RWPE2 (cell line): ENCODE measurements at regions not wholly inside any gene's neighbourhood (a gene's known extent, or its start where the extent isn't known, plus 50 kb on each side); places are given as distances from the start of the nearest gene placed in this dataset.
A peak's percentile ranks its signal among the peaks of the same experiment; 100 is the strongest.

Experiments
- ATAC-seq: fragments of 200-7000 bp; cut with Tn5 transposase; 3 replicates; pipeline ENCODE4 v1.9.1; 2021; ENCODE audit warnings: low read depth
- DNase-seq: peaks from one replicate; pipeline ENCODE4 v3.0.0-alpha.2; 2020; ENCODE audit warnings: low spot score
- H3K27ac ChIP-seq: fragments of 450-650 bp; 2 replicates; pipeline ENCODE4 v1.5.1; 2017; ENCODE audit warnings: mild to moderate bottlenecking; ENCODE audit not compliant: poor library complexity, severe bottlenecking
- H3K27me3 ChIP-seq: fragments of 250-450 bp; sonication (Bioruptor Pico); 2 replicates; pipeline ENCODE4 v1.5.1; 2021; ENCODE audit warnings: mild to moderate bottlenecking, moderate library complexity; ENCODE audit not compliant: insufficient read depth, poor library complexity, severe bottlenecking
- H3K36me3 ChIP-seq: fragments of 250-450 bp; sonication (Bioruptor Pico); 2 replicates; pipeline ENCODE4 v1.5.1; 2020; ENCODE audit warnings: low read depth, mild to moderate bottlenecking, moderate library complexity
- H3K4me1 ChIP-seq: fragments of 250-450 bp; sonication (Bioruptor Pico); 2 replicates; pipeline ENCODE4 v1.5.1; 2021; ENCODE audit warnings: mild to moderate bottlenecking, moderate library complexity; ENCODE audit not compliant: insufficient read depth, poor library complexity, severe bottlenecking
- H3K4me3 ChIP-seq: fragments of 250-450 bp; sonication (Bioruptor Pico); 2 replicates; pipeline ENCODE4 v1.5.1; 2021; ENCODE audit warnings: mild to moderate bottlenecking, moderate library complexity; ENCODE audit not compliant: severe bottlenecking
- H3K9me3 ChIP-seq: fragments of 250-450 bp; sonication (Bioruptor Pico); 2 replicates; pipeline ENCODE4 v1.5.1; 2021; ENCODE audit warnings: mild to moderate bottlenecking, moderate library complexity; ENCODE audit not compliant: severe bottlenecking
- CTCF ChIP-seq: fragments of 450-650 bp; IDR thresholded peaks from one replicate; pipeline ENCODE4 v1.5.1; 2017; ENCODE audit warnings: mild to moderate bottlenecking, moderate library complexity; ENCODE audit not compliant: poor library complexity, severe bottlenecking

- ATAC-seq = no peak
Measured at GRCh38 chr4:175944126-175944910, 121.3 kb upstream of the WDR17 start.

GRCh38 chr4:175946472-175947116 lies 119.0 kb upstream of the WDR17 start:
- no peaks in the 10 kb centered on the region for H3K36me3 ChIP-seq
- TF ChIP-seq CTCF = no peak
- no peak for ATAC-seq
- H3K9me3 ChIP-seq = no peaks in the 10 kb centered on the region
- no peaks in the 10 kb centered on the region for H3K4me1 ChIP-seq
- H3K27ac ChIP-seq = no peak overlapping the region
- H3K4me3 ChIP-seq = no peak overlapping the region
- no peak for DNase-seq
- no peaks in the 10 kb centered on the region for H3K27me3 ChIP-seq

More at GRCh38 chr4:175944126-175944910, 121.3 kb upstream of the WDR17 start:
- H3K4me3 ChIP-seq = no peak overlapping the region
- DNase-seq = no peak
- H3K4me1 ChIP-seq = no peaks in the 10 kb centered on the region
- H3K27ac ChIP-seq = no peak overlapping the region
- H3K36me3 ChIP-seq = no peaks in the 10 kb centered on the region
- H3K9me3 ChIP-seq = no peaks in the 10 kb centered on the region
- no peak for TF ChIP-seq CTCF
- no peaks in the 10 kb centered on the region for H3K27me3 ChIP-seq

GRCh38 chr4:175947117-175947722 lies 118.4 kb upstream of the WDR17 start:
- Histone ChIP-seq H3K9me3 (no peaks in the 10 kb centered on the region), H3K36me3 (no peaks in the 10 kb centered on the region), H3K4me3 (no peak overlapping the region), H3K27me3 (no peaks in the 10 kb centered on the region), H3K4me1 (no peaks in the 10 kb centered on the region), H3K27ac (no peak overlapping the region)
- TF ChIP-seq CTCF = peak; percentile 84
- ATAC-seq = no peak
- DNase-seq = no peak

- Histone ChIP-seq H3K4me3 (no peak overlapping the region), H3K36me3 (no peaks in the 10 kb centered on the region), H3K27me3 (no peaks in the 10 kb centered on the region), H3K27ac (no peak overlapping the region), H3K9me3 (no peaks in the 10 kb centered on the region), H3K4me1 (no peaks in the 10 kb centered on the region)
- ATAC-seq (peak; percentile 44; the same call in 2 of the 3 replicates), DNase-seq (no peak)
- TF ChIP-seq CTCF = no peak
Measured at GRCh38 chr4:175951794-175952193, 113.8 kb upstream of the WDR17 start.
